ENCODE measurements at regions not wholly inside any gene's neighbourhood (a gene's known extent, or its start where the extent isn't known, plus 50 kb on each side); places are given as distances from the start of the nearest gene placed in this dataset.

DNA sequence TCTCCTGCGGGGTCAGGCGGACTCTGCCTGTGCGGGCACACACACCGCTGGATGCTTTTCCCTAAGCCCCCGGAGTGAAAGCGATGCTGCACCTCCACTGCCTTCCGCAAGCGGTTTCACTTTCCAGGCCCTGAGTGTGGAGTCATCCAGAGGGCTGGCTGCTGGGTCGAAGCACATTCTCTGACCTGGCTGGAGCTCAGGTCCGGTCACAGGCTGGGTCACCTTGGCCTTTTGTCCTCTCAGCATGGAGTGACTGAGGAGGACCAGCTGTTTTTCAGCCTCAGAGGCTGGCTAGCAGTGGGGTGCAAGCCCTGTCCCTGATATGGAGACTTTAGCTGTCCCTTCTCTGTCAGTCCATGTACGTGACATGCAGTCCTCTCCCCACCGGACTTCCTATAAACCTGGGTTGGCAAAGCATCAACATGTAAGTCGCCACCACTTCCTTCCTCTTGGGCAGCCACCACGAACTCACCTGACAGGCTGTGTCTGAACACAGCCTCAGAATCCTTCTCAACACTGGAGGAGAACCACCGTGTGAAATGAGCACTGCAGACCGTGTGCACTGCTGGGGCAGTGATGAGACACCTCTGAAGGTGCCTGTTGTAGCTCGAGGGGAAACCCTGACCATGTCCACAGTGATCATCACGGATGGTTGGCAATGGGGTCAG, 51.3 kb downstream of the GADD45G start:
- no peak for DNase-seq

- no peak for DNase-seq
Observed at GRCh38 chr9:89657295-89657694, 52.5 kb downstream of the GADD45G start.

GRCh38 chr9:89657765-89658164, 53.0 kb downstream of the GADD45G start:
- no peak for DNase-seq

DNA sequence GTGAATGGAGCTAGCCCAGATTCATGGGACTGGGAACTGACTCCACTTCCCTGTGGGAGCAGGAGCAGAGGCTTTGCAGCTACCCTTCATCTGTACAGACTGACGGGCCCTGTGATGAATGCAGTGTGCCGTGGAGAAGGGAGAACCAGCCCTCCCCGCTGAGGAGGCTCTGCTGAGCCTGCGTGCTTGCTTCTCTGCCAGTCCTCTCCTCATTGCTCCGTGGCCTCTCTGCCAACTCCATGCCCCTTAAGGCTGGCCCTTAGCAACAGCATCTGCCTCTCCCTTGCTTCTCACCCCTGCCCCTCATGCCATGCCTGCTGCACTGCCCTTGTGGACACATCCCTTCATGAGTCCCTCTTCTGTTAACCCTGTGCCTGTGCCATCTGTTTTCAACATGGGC, 53.6 kb downstream of the GADD45G start:
- no peak for DNase-seq

DNA sequence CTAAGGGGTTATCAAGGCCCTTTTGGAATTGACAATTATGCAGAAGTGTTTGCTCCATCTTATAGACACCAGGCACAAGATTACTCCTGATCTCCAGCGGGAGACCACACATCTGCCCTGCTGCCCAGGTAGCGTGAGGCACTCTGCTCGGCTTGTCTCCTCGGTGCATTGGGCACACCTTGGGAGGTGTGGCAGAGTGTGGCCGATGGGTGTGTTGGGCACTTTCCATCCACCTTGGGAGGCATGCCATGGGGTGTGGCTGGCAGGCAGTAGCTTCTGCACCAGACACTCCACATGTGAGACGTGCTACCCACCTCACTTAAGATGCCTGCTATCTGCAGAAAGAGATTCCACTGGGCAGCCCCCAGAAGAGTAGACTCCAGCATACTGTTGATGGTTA, 54.1 kb downstream of the GADD45G start:
- no peak for DNase-seq

DNA sequence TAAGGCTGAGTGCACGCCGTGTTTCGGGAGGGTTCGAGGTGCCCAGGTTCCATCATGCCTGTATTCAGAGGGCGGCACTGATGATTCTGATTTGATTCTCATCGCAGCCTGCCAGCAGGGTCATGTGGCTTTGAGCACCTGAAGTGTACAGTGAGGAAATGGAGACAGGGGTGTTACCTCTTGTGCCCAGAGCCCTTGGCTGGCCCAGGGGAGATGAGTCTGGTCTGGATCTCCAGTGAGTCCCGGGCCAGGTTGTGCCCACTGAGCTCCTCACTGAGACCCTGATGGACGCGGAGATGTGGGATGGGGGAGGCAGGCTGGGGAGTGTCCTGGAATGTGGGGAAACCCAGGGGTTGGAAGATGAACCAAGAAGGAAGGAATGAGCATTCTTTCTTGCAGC, 54.7 kb downstream of the GADD45G start:
- no peak for DNase-seq

DNA sequence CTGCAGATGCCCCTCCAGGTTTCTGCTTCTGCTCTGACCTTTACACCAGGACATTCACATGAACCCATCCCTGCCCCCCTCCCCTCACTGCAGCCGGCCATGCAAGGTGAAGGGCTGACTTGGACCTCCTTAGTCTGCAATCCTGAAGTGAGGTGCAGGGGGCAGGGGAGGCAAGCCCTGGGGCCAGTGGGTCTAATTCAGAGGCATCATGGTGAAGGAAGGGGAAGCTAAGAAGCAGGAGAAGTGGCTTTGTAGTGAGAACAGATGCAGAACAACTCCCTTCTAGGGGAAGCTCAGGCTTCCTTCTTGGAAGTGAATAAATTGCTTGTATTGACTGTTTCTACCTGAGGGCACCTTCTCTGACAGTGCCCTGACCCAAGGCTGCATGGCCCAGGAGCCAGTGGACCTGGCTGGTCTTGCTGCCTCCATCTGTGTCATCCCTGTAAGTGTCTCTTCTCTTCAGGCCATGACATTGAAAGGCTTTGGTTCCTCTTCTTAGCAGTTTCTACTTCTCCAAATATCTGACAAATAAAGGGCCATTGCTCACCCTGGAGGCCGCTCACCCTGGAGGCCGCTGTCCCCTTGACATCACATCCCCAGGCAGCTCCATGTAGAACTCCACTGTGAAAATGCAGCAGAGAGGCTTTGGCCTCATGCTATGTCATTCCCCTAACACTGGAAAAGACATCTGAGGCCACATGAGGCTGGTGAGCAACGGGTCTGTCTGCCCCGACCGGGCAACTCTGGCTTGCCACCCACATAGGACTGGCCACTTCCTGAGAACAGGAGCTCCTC, 55.3 kb downstream of the GADD45G start:
- no peak for DNase-seq

GRCh38 chr9:89661391-89661949, 56.7 kb downstream of the GADD45G start:
- DNase-seq, result no peak

DNA sequence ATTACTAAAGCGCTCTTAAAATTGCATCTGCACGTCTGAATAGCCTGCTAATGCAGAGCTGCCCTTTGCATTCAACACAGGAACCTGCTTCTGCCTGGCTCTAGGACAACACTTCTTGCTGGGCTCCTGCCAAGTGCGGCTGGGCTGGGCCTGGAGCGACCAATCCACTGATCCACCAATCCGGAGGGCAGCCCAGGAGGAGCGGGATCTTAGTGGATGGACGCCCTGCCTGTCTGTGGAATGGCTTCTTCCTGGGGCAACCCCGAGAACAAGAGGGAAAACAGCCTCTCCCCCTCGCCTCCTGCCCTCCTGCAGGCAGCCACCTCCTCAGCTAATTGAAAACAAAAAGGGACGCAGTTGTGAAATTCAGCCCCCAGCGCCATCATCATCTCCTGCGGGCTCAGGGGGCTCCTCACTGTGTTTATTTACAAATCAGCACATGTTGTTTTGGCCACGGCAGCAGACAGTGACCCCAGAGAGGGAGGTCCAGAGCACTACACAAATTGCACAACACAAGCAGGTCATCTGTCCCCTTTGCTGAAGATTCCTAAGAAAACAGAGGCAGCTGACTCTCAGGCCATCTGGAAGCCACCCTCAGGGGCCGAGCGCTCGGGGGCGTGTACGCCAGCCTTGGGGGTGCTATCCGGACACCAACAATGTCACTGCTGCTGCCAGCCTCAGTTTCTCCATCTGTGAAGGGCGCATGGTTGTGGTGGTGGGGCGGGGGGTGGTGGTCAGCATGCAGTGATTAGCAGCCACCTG, 57.3 kb downstream of the GADD45G start:
- DNase-seq, result no peak

DNA sequence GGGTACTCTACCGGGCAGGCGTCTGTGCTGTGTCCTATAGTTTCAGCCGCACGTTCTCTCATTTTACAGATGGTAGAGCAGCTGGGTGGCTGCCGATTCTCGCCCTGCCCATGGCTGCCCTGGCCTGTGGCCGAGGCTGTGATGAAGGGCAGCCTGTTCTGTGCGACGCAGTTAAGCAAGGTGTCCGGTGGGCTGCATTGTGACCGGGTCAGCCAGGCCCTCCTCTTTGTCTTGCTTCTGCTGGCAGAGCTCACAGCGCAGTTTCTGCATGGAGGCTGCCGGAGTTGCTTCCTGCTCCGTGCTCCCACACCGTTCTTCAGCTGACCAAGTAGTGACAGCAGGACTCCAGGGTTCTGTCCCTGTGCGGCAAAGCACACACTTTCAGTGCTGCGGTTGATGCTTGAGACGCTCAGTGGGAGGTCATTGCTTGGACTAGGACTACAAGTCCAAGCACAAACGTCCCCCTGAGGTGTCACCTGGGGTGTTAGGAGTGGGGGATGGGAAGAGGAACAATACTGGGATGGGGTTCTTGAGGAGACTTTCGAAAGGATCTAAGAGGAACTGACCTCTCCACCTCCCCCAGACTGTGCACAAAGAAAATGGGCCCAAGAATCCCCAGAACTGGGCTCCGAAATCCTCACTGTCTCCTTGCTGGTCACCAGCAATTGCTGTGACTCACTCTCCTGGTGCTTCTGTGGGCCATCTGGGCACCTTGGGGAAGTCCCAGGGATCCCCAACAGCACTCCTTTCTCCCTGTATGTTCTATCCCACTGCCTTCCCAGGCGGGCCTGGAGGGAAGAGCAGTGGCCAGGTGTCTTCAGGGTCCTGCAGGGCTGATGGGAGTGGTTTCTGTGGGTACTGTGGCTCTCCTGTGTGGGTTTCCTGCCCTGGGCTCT, 58.2 kb downstream of the GADD45G start:
- DNase-seq, result no peak

- no peak for DNase-seq
Observed at GRCh38 chr9:89663614-89663970, 58.8 kb downstream of the GADD45G start.

DNA sequence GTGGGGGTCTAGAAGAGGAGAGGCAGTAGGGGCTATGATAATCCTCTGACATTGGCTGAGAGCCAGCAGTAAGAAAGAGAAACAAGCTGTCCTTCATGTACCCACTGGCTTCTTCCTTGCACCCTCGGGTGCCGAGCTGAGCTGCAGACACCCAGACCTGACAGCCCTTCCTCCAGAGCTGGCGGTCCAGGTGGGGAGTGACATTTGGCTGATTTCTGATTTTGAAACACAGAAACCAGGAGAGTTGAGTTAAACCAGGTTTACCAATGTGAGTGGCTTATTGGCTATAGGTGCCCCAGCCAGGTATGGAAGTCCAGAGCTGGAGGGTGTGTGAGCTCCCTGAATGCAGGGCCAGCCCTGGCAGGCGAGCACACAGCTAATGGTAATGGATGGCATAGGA, 59.2 kb downstream of the GADD45G start:
- no peak for DNase-seq

GRCh38 chr9:89664896-89665329, 60.1 kb downstream of the GADD45G start:
- DNase-seq, result no peak

GRCh38 chr9:89666364-89666763, 61.6 kb downstream of the GADD45G start:
- DNase-seq, result no peak

- no peak for DNase-seq
Observed at GRCh38 chr9:89666950-89667349, 62.1 kb downstream of the GADD45G start.

DNA sequence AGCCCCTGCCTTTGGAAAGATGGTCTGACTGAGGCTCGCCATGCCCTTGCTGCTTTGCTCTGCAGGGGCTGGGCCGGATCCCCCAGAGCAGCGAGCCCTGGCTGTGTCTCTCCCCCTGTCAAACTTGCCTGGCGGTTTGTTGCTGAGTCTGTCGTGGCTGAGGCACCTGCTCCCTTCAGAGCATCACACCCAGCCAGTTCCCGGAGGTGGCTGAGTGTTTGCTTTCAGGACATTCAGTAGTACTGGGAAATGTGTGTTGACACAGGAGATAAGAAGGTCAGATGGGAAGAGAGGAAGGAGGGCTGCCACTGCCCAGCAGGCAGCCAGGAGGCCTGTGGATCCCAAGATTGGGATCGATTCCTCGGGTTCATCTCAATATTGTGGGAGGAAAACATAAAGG, 62.9 kb downstream of the GADD45G start:
- no peak for DNase-seq

DNA sequence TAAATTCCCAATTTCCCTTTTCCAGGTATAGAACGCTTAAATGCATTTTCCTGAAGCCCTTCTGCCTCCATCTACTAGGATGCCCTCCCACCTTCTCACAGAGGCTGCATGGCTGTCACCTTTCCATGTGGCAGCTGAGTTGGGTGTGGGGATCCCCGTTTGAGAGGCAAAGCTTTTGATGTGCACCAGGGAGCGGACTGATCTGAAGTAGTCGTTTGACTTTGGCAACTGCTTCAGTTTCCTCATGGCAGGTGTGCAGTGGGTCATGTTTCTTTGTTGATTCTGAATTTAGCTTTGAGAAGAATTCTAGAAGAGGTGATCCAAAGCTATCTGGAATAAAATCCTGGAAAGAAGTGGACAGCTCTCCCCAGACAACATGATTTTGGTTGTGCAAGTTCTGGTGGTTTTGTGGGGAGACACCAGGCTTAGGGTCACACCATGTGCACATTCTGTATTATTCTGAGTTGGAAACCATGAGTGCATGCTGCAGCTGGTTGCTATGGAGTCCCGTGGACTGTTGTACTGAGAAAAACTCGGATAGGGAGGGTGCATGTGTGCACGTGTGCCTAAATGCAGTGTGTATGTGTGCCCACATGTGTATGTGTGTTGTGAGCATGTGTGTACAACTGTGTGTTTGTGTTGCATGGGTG, 63.5 kb downstream of the GADD45G start:
- no peak for DNase-seq

GRCh38 chr9:89668866-89669246, 64.0 kb downstream of the GADD45G start:
- no peak for DNase-seq

- DNase-seq, result no peak
Observed at GRCh38 chr9:89669361-89669842, 64.6 kb downstream of the GADD45G start.

DNA sequence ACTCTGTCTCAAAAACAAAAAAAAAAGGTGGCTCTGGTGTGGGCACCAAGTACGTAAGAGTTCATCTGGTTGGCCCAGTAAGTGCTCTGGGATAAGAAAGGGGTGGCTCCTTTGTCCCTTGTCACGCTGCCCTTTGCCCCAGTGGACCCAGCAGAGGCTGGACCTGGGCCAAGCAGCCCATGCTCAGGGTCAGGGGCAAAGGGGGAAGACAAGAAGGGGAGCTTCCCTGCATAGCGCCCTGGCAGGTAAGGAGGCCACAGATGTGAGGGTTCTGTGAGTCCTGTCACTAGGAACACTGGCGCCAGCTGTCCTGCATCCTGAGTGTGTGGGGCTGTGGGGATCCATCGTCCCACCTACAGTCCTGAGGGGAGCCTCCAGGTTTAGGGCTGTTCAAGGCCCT, 65.3 kb downstream of the GADD45G start:
- DNase-seq, result no peak

DNA sequence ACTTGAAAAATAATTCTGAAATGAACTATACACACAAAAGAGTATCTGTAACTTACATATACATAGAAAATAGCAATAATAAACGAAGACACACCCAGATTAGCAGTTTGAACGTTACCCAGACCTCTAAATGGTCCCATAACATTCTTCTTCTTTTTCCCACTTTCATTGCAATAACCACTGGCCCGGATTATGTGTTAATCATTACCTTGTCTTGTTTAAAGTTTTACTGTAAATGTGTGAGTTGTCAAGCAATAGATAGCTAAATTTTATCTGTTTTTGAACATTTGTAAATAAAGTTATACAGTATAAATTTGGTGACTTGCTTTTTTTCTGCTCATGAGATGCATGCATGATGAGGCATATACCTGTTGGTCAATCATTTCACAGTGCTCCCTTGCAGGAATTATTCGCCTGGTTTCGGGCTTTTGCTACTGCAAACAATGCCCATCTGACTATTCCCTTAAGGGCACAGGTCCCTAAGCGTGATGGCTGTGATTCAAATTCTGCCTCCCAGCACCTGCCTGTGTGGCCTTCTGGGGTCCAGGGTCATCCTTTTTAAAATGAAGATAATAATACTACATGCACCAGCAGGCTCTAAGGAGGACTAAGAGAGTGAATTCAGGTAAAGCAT, 66.1 kb downstream of the GADD45G start:
- DNase-seq, result no peak

All from Kasumi-1 (cell line).